HG02943 (cell line): ENCODE measurements at regions not wholly inside any gene's neighbourhood (a gene's known extent, or its start where the extent isn't known, plus 50 kb on each side); places are given as distances from the start of the nearest gene placed in this dataset.

Experiments used
- ATAC-seq: cut with Tn5 transposase; IDR thresholded peaks from one replicate; pipeline ENCODE4 v1.9.1; 2021; ENCODE audit warnings: mild to moderate bottlenecking, low read depth, moderate library complexity; ENCODE audit not compliant: unreplicated experiment

- ATAC-seq, result no peak
Observed at GRCh38 chr6:130754786-130755367, 72.3 kb upstream of the SMLR1 start.

GRCh38 chr6:130755368-130756034 is 71.7 kb upstream of the SMLR1 start:
- no peak for ATAC-seq

DNA sequence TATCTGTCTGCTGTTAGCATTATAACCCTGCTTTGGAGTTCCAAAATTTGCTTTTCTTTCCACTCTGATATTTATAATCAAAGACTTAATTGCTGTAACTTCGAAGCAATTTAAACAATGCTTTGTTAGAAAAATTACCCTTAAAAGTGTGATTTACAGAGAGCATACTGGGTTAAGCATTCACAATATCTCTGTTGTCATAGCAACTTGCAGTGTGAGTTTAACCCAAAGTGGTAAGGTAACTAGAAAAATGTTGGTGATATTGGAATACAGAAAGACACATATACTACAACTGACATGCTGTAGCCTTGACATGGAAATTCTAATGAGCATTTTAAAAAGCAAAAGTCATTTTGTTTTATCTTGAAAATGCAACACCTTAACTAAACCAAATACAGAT is 70.4 kb upstream of the SMLR1 start:
- no peak for ATAC-seq

GRCh38 chr6:130758813-130759212 is 68.4 kb upstream of the SMLR1 start:
- no peak for ATAC-seq

DNA sequence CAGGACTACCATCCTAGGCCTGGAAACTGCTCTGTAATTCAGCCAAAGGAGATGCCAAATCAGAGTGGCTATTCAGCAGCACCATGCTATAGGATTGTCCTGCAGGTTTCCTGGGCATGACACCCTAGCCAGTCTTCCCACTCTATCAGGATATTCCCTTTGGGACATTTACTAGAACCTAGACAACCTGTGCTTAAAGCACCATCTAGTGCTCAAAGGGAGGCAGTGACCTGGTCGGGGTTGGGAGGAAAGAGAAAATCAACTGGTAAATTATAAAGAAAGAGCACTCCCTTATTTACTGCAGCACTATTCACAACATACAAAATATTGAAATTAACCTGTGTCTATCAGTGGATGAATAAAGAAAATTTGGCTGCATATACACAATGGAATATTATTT is 67.2 kb upstream of the SMLR1 start:
- ATAC-seq, result no peak

GRCh38 chr6:130761286-130761685 is 65.9 kb upstream of the SMLR1 start:
- ATAC-seq, result no peak

DNA sequence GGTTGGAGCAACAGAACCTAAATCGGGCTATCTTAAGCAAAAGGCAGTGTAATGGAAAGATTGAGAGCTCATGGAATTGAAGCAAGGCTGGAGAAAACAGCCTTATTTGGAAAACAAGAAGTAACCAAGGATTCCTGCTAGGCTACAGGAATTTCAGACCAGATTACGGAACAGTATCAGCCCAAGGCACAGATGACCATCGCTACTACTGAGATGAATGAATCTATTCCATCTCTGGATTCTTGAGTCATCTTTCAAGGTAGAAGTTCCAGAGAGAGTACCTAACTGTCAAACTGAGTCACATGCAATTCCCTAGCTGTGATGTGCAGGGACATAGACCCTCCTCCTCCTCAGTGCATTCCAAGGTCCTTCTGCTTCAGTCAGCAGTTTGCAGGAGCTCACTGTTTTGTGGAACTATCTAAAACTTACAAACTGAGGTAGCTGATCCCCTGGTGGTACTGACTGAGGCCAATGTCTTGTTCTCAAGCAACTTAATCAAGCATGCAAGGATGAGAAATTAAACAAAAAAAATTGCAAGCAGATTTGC is 62.0 kb upstream of the SMLR1 start:
- ATAC-seq, result no peak

GRCh38 chr6:130766239-130767144 is 60.7 kb upstream of the SMLR1 start:
- ATAC-seq, result no peak

DNA sequence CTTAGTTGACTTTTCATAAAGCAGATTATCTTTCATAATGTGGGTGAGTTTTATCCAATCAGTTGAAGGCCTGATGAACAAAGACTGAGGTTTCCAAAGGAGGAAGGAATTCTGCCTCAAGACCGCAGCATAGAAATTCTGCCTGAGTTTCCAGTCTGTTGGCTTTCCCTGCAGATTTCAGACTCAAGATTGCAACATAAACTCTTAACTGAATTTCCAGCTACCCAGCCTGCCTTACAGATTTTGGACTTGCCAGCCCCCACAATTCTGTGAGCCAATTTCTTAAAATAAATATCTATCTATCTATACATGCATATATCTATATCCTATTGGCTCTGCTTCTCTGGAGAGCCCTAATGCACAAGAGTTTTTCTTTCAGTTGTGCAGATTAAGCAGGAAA is 57.3 kb upstream of the SMLR1 start:
- ATAC-seq, result no peak

GRCh38 chr6:130771741-130772140 is 55.5 kb upstream of the SMLR1 start:
- no peak for ATAC-seq

DNA sequence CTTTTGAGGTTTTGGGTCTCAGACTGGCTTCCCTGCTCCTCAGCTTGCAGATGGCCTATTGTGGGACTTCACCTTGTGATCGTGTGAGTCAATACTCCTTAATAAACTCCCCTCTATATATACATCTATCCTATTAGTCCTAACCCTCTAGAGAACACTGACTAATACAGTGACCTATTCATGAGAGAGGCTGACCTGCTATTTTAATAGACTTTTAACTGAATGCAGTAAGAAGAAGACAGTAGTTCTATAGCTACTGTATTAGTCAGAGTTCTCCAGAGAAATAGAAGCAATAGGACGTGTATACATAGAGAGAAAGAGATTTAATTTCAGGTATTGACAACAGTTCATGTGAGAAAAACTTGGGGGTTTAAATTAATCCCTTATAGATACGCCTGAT is 53.3 kb upstream of the SMLR1 start:
- ATAC-seq, result no peak

- no peak for ATAC-seq
Observed at GRCh38 chr6:130775411-130776012, 51.7 kb upstream of the SMLR1 start.

DNA sequence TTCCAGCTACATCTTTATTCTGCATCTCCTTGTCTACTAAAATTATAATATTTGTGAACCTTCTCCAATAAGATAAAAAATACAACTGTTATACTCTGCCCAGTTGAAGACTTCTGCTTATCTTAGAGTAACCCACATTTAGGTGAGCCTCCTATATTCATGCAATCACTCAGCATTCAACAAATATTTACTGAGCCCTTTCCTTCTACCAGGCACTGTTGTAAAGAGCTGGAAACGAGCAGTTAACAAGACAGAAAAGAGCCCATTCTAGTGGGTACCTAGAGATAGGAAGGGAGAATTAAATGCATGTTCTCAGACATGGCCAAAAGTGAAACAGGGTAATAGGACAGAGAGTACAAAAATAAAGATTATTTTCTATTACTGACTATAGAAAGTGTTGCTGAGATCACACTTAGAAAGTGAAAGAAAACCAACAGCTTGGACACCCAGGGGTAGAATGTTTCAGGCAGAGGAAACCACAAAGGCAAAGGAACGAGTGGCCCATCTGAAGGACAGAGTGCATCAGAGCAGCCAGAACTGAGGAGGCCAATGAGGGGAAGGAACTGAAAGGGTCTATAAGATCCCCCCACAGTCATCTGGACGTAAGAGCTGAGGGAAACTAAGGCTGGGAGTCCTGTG is 50.8 kb upstream of the SMLR1 start:
- ATAC-seq, result peak; percentile 97
